IPS-20b (cell line): ENCODE measurements at regions not wholly inside any gene's neighbourhood (a gene's known extent, or its start where the extent isn't known, plus 50 kb on each side); places are given as distances from the start of the nearest gene placed in this dataset.

Experiments
- H3K27ac ChIP-seq: one replicate; pipeline ENCODE4 v1.5.1; 2013; ENCODE audit warnings: low read length
- H3K27me3 ChIP-seq: 2 replicates; pipeline ENCODE4 v1.6.1; 2013; ENCODE audit warnings: mild to moderate bottlenecking, low read length, inconsistent platforms; ENCODE audit not compliant: insufficient read depth
- H3K36me3 ChIP-seq: 2 replicates; pipeline ENCODE4 v1.6.1; 2013; ENCODE audit warnings: low read depth, mild to moderate bottlenecking, inconsistent platforms, low read length, moderate library complexity; ENCODE audit not compliant: insufficient read depth
- H3K4me1 ChIP-seq: 2 replicates; pipeline ENCODE4 v1.6.1; 2013; ENCODE audit warnings: mild to moderate bottlenecking, control low read depth, inconsistent platforms, low read length, moderate library complexity; ENCODE audit not compliant: insufficient read depth
- H3K4me3 ChIP-seq: 2 replicates; pipeline ENCODE4 v1.5.1; 2013; ENCODE audit warnings: mild to moderate bottlenecking, low read length, inconsistent platforms
- H3K9ac ChIP-seq: 2 replicates; pipeline ENCODE4 v1.6.1; 2013; ENCODE audit warnings: low read depth, mild to moderate bottlenecking, inconsistent platforms, low read length, moderate library complexity
- H3K9me3 ChIP-seq: 2 replicates; pipeline ENCODE4 v1.6.1; 2013; ENCODE audit warnings: mild to moderate bottlenecking, low read depth, low read length, inconsistent platforms; ENCODE audit not compliant: insufficient read depth

DNA sequence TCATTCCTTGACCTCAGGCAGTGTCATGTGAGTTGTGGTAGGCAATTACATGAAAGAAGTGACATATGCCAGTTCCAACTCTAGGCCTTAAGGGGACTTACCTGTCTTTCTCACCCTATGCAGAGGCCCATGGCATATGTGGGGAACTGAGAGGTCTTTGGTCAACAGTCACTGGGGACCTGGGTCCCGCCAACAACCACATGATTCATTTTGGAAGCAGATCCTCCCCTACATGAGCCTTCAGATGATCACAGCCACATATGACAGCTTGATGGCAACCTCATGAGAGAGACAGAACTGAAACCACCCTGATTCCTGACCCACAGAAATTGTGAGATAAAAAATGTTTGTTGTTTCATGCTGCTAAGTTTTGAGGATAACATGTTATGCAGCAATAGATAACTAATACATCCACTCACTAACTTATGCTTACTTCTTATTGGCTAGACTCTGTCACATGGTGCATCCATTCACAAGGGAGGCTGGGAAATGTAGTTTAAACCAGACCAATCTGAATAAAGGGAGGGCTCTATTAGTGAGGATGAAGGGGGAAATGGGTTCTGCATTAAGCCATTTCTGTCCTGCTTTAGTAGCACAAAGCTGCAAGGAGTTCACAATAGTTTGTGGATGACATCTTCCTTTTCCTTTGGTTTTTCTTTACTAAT lies 298.2 kb downstream of the HAPSTR1 start:
- no peak overlapping the region for H3K27ac ChIP-seq
- no peak overlapping the region for H3K4me3 ChIP-seq
- no peaks in the 10 kb centered on the region; the same call in 1 of the 2 replicates for H3K4me1 ChIP-seq
- H3K36me3 ChIP-seq: no peaks in the 10 kb centered on the region
- H3K9me3 ChIP-seq: peaks cover 13% of the 10 kb centered on the region
- no peaks in the 10 kb centered on the region for H3K27me3 ChIP-seq
- no peak overlapping the region for H3K9ac ChIP-seq

- no peaks in the 10 kb centered on the region; the same call in 1 of the 2 replicates for H3K4me1 ChIP-seq
- peaks cover 6% of the 10 kb centered on the region for H3K9me3 ChIP-seq
- no peak overlapping the region for H3K4me3 ChIP-seq
- no peak overlapping the region for H3K9ac ChIP-seq
- no peaks in the 10 kb centered on the region for H3K36me3 ChIP-seq
- H3K27me3 ChIP-seq: no peaks in the 10 kb centered on the region
- H3K27ac ChIP-seq: no peak overlapping the region
These were observed 301.5 kb downstream of the HAPSTR1 start for GRCh38 chr16:9392956-9393355.

GRCh38 chr16:9393591-9393990 lies 302.1 kb downstream of the HAPSTR1 start:
- no peaks in the 10 kb centered on the region; the same call in 1 of the 2 replicates for H3K4me1 ChIP-seq
- H3K27ac ChIP-seq: no peak overlapping the region
- no peaks in the 10 kb centered on the region for H3K27me3 ChIP-seq
- H3K36me3 ChIP-seq: no peaks in the 10 kb centered on the region
- H3K9ac ChIP-seq: no peak overlapping the region
- no peak overlapping the region for H3K4me3 ChIP-seq
- H3K9me3 ChIP-seq: no peaks in the 10 kb centered on the region

- no peaks in the 10 kb centered on the region for H3K27me3 ChIP-seq
- H3K27ac ChIP-seq: no peak overlapping the region
- no peaks in the 10 kb centered on the region for H3K36me3 ChIP-seq
- no peak overlapping the region for H3K4me3 ChIP-seq
- H3K4me1 ChIP-seq: no peaks in the 10 kb centered on the region; the same call in 1 of the 2 replicates
- no peaks in the 10 kb centered on the region for H3K9me3 ChIP-seq
- no peak overlapping the region for H3K9ac ChIP-seq
These were observed 304.5 kb downstream of the HAPSTR1 start for GRCh38 chr16:9395958-9396359.

DNA sequence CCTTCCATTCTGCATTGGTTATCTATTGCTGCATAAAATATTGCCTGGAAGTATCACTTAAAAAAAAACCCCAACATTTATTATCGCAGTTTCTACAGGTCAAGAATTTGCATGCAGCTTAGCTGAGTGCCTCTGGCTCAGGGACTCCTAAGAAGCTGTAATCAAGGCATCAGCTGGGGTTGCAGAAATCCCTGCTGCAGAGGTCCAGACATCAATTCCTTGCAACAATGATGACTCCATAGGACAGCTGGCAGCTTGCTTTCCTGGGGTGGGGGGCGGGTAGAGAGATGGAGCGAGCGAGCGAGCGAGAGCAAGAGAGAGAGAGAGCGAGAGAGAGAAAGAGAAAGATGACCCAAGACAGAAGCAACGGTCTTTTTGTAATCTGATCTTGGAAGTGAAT lies 308.1 kb downstream of the HAPSTR1 start:
- Histone ChIP-seq H3K27me3 (no peaks in the 10 kb centered on the region; the same call in 1 of the 2 replicates), H3K27ac (no peak overlapping the region), H3K36me3 (no peaks in the 10 kb centered on the region), H3K9ac (no peak overlapping the region), H3K4me1 (no peaks in the 10 kb centered on the region; the same call in 1 of the 2 replicates), H3K9me3 (no peaks in the 10 kb centered on the region), H3K4me3 (no peak overlapping the region)

DNA sequence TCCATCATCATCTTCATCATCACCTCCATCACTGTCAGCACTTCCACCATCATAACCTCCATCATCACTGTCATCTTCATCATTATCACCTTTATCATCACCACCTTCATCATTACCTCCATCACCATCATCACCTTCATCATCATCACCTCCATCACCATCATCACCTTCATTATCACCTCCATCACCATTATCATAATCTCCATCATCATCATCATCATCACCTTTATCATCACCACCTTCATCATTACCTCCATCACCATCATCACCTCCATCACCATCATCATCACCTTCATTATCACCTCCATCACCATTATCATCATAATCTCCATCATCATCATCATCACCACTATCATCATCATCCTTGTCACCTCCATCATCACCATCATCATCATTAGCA lies 309.7 kb downstream of the HAPSTR1 start:
- H3K36me3 ChIP-seq: no peaks in the 10 kb centered on the region
- no peak overlapping the region for H3K4me3 ChIP-seq
- no peak overlapping the region for H3K9ac ChIP-seq
- no peaks in the 10 kb centered on the region; the same call in 1 of the 2 replicates for H3K4me1 ChIP-seq
- H3K27ac ChIP-seq: no peak overlapping the region
- H3K27me3 ChIP-seq: no peaks in the 10 kb centered on the region; the same call in 1 of the 2 replicates
- H3K9me3 ChIP-seq: no peaks in the 10 kb centered on the region

- no peaks in the 10 kb centered on the region for H3K36me3 ChIP-seq
- H3K27ac ChIP-seq: no peak overlapping the region
- no peak overlapping the region for H3K9ac ChIP-seq
- no peaks in the 10 kb centered on the region for H3K9me3 ChIP-seq
- no peaks in the 10 kb centered on the region; the same call in 1 of the 2 replicates for H3K4me1 ChIP-seq
- no peaks in the 10 kb centered on the region; the same call in 1 of the 2 replicates for H3K27me3 ChIP-seq
- H3K4me3 ChIP-seq: no peak overlapping the region
These were observed 310.9 kb downstream of the HAPSTR1 start for GRCh38 chr16:9402293-9402860.

DNA sequence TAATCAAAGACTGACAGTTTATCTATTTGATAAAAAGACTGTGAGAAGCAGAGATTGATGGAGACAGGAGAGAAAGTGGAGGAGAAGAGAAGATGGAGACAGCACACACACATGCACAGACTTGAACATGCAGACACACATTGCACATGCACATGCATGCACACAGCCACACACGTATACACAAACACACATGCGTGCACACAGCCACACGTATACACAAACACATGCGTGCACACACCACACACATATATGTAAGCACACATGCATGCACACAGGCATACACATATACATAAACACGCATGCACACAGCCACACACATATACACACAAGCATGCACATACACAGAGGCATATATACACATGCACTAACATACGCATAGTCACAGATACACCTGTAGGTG lies 313.4 kb downstream of the HAPSTR1 start:
- H3K9me3 ChIP-seq: no peaks in the 10 kb centered on the region
- no peaks in the 10 kb centered on the region for H3K36me3 ChIP-seq
- no peak overlapping the region for H3K9ac ChIP-seq
- no peak overlapping the region for H3K4me3 ChIP-seq
- no peak overlapping the region for H3K27ac ChIP-seq
- no peaks in the 10 kb centered on the region; the same call in 1 of the 2 replicates for H3K27me3 ChIP-seq
- no peaks in the 10 kb centered on the region; the same call in 1 of the 2 replicates for H3K4me1 ChIP-seq

DNA sequence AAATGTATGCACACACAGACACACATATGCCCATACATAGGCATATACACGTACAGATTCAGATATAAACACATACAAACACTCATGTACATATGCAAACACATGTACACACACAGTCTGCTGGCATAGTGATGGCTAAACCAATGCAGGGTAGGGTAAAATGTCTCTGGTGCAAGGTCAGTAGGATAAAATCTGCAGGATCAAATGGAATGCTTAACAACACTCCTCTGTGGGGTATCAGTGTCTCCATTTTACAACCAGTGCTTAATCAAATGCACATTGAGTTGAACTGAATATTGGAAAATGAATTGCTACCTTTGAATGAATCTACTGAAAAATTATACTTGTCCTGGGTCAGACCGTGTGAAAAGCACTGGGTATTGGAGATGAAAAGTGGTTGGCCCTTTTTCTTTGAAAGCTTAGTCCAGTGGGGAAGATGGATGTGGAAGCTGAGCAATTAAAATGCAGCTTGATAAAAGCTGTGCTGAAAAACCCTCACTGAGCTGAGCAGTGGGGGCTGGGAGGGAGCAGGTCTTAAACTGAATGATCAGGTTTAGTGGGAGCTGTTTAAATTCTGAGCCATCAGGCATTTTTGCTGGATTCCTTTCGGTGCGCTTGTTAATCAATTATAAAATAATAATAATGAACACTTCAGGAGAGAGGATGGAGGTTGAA lies 314.7 kb downstream of the HAPSTR1 start:
- Histone ChIP-seq H3K9ac (no peak overlapping the region), H3K27me3 (no peaks in the 10 kb centered on the region; the same call in 1 of the 2 replicates), H3K4me3 (no peak overlapping the region), H3K36me3 (no peaks in the 10 kb centered on the region), H3K9me3 (no peaks in the 10 kb centered on the region), H3K27ac (no peak overlapping the region), H3K4me1 (no peaks in the 10 kb centered on the region)

GRCh38 chr16:9407206-9407758 lies 315.8 kb downstream of the HAPSTR1 start:
- no peaks in the 10 kb centered on the region for H3K36me3 ChIP-seq
- no peak overlapping the region for H3K9ac ChIP-seq
- no peak overlapping the region for H3K4me3 ChIP-seq
- no peaks in the 10 kb centered on the region for H3K4me1 ChIP-seq
- no peaks in the 10 kb centered on the region for H3K9me3 ChIP-seq
- no peaks in the 10 kb centered on the region; the same call in 1 of the 2 replicates for H3K27me3 ChIP-seq
- no peak overlapping the region for H3K27ac ChIP-seq

DNA sequence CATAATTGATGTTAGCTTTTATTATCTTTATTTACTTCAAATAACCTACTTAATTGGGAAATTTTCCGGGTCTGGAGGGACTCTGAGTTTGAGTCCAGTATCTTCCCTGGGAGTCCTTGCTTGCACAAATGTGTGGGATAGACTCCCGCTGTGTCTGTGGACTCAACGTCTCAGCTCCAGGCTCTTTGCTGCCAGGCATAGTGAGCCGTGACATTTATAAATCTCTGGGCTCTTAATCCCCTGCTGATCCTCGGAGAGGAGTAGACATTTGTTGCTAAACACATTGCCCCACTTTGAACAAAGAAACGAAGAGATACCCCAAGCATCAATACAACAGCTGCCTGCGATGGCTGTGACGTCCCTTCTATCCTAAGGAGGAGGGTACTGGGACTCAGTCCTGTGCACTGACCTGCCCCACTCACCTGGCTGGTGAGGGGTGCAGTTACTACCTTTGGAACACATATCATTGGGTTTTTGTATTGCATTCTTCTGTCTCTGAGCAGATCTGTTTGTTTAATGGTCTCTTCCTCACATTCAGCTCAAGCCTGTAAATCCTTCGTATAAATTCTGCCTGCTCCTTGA lies 316.9 kb downstream of the HAPSTR1 start:
- Histone ChIP-seq H3K4me3 (no peak overlapping the region), H3K36me3 (no peaks in the 10 kb centered on the region), H3K27me3 (no peaks in the 10 kb centered on the region; the same call in 1 of the 2 replicates), H3K4me1 (no peaks in the 10 kb centered on the region), H3K9ac (no peak overlapping the region), H3K9me3 (no peaks in the 10 kb centered on the region), H3K27ac (no peak overlapping the region)
